T-cell (primary cell): ENCODE measurements at regions not wholly inside any gene's neighbourhood (a gene's known extent, or its start where the extent isn't known, plus 50 kb on each side); places are given as distances from the start of the nearest gene placed in this dataset.

Experiments used
- ATAC-seq, 4 experiments: fragments of 200-7000 bp in 3 of 4; fragments of 150-1000 bp in 1 of 4; cut with Tn5 transposase; replicated peaks in 1 of 4; 1 replicate in 3 of 4; 2 replicates in 1 of 4; pipeline ENCODE4 v1.10.0; 2021; ENCODE audit warnings: moderate library complexity in 3 of 4, mild to moderate bottlenecking in 2 of 4, moderate number of reproducible peaks in 1 of 4
- CTCF ChIA-PET, 2 donors: fragments of 300-600 bp; sonication (Branson Sonifier 250); formaldehyde crosslinking; loops; one replicate each; lab custom pipeline; 2022; ENCODE audit warnings: antibody characterized with exemption in 2 of 2; lab: Charles Lee
- POLR2A ChIA-PET, 2 donors: fragments of 300-600 bp; sonication (Branson Sonifier 250); formaldehyde crosslinking; loops; one replicate each; lab custom pipeline; 2022; ENCODE audit warnings: antibody characterized with exemption in 2 of 2; lab: Charles Lee
- DNase-seq, 35 experiments: peaks; one replicate each; pipeline versions ENCODE4 v3.0.0 to v3.0.0-alpha.2; 2013 to 2023
- H3K27ac ChIP-seq: one replicate; pipeline ENCODE4 v1.5.1; 2013; ENCODE audit warnings: low read length
- H3K27me3 ChIP-seq, 2 experiments: replicated peaks in 1 of 2; 1 replicate in 1 of 2; 2 replicates in 1 of 2; pipeline versions ENCODE4 v1.6.1 to v1.7.0; 2013; ENCODE audit warnings: low read length in 1 of 2, mixed read lengths in 1 of 2; ENCODE audit not compliant: control insufficient read depth in 2 of 2, insufficient read depth in 2 of 2; ENCODE audit errors: extremely low read depth in 1 of 2
- H3K36me3 ChIP-seq, 2 donors: 1 replicate in 1 of 2; 2 replicates in 1 of 2; pipeline versions ENCODE4 v1.6.1 to v1.7.0; 2013; ENCODE audit warnings: low read length in 1 of 2; ENCODE audit not compliant: control insufficient read depth in 2 of 2, insufficient read depth in 1 of 2; ENCODE audit errors: extremely low read depth in 1 of 2
- H3K4me1 ChIP-seq, 2 experiments: 1 replicate in 1 of 2; 2 replicates in 1 of 2; pipeline versions ENCODE4 v1.6.1 to v1.7.0; 2013; ENCODE audit warnings: low read length in 2 of 2, mixed read lengths in 1 of 2; ENCODE audit not compliant: insufficient read depth in 2 of 2, control insufficient read depth in 1 of 2; ENCODE audit errors: extremely low read depth in 1 of 2
- H3K4me3 ChIP-seq, 2 donors: 1 replicate in 1 of 2; 2 replicates in 1 of 2; pipeline versions ENCODE4 v1.5.1 to v1.7.0; 2013; ENCODE audit warnings: mild to moderate bottlenecking in 2 of 2, low read length in 1 of 2, moderate library complexity in 1 of 2; ENCODE audit not compliant: control insufficient read depth in 1 of 2; ENCODE audit errors: extremely low read depth in 1 of 2
- H3K9me3 ChIP-seq: 2 replicates; pipeline ENCODE4 v1.7.0; 2013
- H3K27ac Mint-ChIP-seq, 2 donors: one replicate each; pipeline ENCODE4 v1.8.0; 2020 to 2021; ENCODE audit warnings: mild to moderate bottlenecking in 2 of 2, mixed read lengths in 2 of 2
- H3K27me3 Mint-ChIP-seq, 2 donors: one replicate each; pipeline ENCODE4 v1.8.0; 2021 to 2022; ENCODE audit warnings: mixed read lengths in 2 of 2
- H3K36me3 Mint-ChIP-seq: one replicate; pipeline ENCODE4 v1.8.0; 2021; ENCODE audit warnings: mixed read lengths
- H3K4me1 Mint-ChIP-seq, 3 donors: one replicate each; pipeline ENCODE4 v1.8.0; 2020 to 2022; ENCODE audit warnings: mixed read lengths in 3 of 3, mild to moderate bottlenecking in 1 of 3
- H3K4me3 Mint-ChIP-seq, 3 donors: one replicate each; pipeline ENCODE4 v1.8.0; 2020 to 2022; ENCODE audit warnings: mild to moderate bottlenecking in 3 of 3, mixed read lengths in 3 of 3, moderate library complexity in 3 of 3
- H3K9me3 Mint-ChIP-seq, 3 donors: one replicate each; pipeline ENCODE4 v1.8.0; 2020 to 2022; ENCODE audit warnings: mixed read lengths in 3 of 3
- WGBS: methylation state at CpG from one replicate; pipeline ENCODE4 v1.1.5; 2013; ENCODE audit warnings: missing lambda C conversion rate; ENCODE audit not compliant: insufficient coverage; 5-methylcytosine and 5-hydroxymethylcytosine counted together

DNA sequence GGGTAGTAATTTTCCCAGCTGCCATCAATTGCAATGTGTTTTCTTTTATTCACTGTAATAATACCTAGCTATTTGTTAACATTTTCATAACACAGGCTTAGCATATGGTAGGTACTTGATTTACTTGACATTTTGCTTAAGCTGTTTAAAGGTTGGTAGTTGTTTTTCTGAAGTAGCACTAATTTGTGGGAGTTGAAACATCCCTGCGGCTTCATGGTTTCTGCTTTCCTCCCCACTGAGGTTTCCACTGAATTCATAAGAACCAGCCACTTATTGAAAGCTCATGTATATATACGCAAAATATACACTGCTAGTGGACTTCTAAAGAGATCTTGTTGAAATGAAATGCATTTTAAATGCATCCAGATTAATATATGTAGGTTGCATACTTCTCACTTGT lies 559.9 kb downstream of the TLE4 start:
- Histone ChIP-seq H3K4me1 (no peaks in the 10 kb centered on the region), H3K4me3 (no peak overlapping the region), H3K27me3 (no peaks in the 10 kb centered on the region), H3K27ac (no peak overlapping the region), H3K9me3 (no peaks in the 10 kb centered on the region), H3K36me3 (no peaks in the 10 kb centered on the region)
- Mint-ChIP-seq H3K27me3 (peaks cover 0 to 9% of the 10 kb centered on the region in 2 donors), H3K36me3 (no peaks in the 10 kb centered on the region), H3K4me1 (peaks cover 3 to 6% (median 5%) of the 10 kb centered on the region in 3 donors), H3K27ac (no peak overlapping the region), H3K4me3 (no peak overlapping the region), H3K9me3 (no peaks in the 10 kb centered on the region)
- ATAC-seq, result no peak
- no peak for DNase-seq
- no CpG with 5 or more reads among the region's 2 CpGs for WGBS
- CTCF ChIA-PET, result no interaction called here
- POLR2A ChIA-PET, result no interaction called here

DNA sequence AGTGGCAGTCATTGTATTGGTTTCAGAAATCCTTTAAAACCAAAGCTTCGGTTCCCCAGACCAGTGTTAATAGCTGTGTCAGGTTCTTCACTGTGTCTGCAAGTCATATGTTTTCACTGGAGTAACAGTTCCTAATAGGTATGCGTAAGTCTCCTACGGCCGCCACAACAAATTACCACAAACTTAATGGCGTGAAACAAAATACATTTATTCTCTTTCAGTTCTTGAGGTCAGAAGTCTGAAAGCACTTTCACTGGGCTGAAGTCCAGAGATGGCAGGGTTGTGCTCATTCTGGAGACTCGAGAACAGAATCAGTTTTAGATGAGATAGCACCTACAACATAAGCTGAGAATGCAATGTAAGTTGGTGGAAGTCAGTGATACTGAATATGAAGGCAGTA lies 556.2 kb downstream of the TLE4 start:
- H3K27me3 Mint-ChIP-seq, result peaks cover 0 to 14% of the 10 kb centered on the region in 2 donors
- H3K4me1 Mint-ChIP-seq, result no peaks in the 10 kb centered on the region
- Histone ChIP-seq H3K4me3 (no peak overlapping the region), H3K9me3 (no peaks in the 10 kb centered on the region), H3K36me3 (no peaks in the 10 kb centered on the region), H3K27ac (no peak overlapping the region), H3K4me1 (no peaks in the 10 kb centered on the region), H3K27me3 (no peaks in the 10 kb centered on the region)
- ATAC-seq (no peak), DNase-seq (no peak)
- POLR2A ChIA-PET, result no interaction called here
- CTCF ChIA-PET, result no interaction called here
- no peaks in the 10 kb centered on the region for H3K9me3 Mint-ChIP-seq
- no peak overlapping the region for H3K27ac Mint-ChIP-seq
- WGBS, result 83% methylated on average over 2 of the region's 6 CpGs
- H3K36me3 Mint-ChIP-seq, result no peaks in the 10 kb centered on the region
- H3K4me3 Mint-ChIP-seq, result no peak overlapping the region

DNA sequence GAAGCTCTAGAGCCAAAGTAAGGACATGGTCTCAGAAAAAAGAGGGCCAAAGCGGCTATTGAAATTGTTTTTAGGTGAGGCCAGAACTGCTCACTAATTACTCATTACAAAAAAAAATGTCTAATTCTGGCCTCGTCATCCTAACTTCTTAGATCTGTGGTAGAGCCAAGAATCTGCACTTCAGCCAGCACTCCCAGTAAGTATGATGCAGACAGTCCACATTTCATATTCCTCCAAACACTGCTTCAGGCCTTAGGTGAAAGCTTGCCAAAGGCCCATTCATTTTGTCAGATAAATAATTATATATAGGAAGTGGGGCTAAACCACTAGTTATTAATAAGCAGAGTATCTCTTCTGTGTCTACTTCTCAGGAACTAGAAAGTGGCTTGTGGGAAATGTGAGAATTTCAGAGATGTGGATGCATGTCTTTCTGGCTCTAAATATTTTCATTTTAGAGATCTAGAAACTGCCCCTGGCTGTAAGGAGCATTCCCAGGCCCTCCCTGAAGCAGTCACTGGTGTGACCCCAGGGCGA lies 554.0 kb downstream of the TLE4 start:
- no peaks in the 10 kb centered on the region for H3K4me1 Mint-ChIP-seq
- ATAC-seq (no peak), DNase-seq (no peak)
- H3K4me3 Mint-ChIP-seq, result no peak overlapping the region
- H3K27me3 ChIP-seq, result no peaks in the 10 kb centered on the region
- no peak overlapping the region for H3K4me3 ChIP-seq
- H3K9me3 ChIP-seq, result no peaks in the 10 kb centered on the region
- no peak overlapping the region for H3K27ac ChIP-seq
- peaks cover 0 to 11% of the 10 kb centered on the region in 2 donors for H3K27me3 Mint-ChIP-seq
- H3K27ac Mint-ChIP-seq, result no peak overlapping the region
- H3K4me1 ChIP-seq, result no peaks in the 10 kb centered on the region
- ChIA-PET POLR2A (no interaction called here), CTCF (no interaction called here)
- H3K9me3 Mint-ChIP-seq, result no peaks in the 10 kb centered on the region
- 64% methylated on average over 1 of the region's 3 CpGs for WGBS
- H3K36me3 Mint-ChIP-seq, result no peaks in the 10 kb centered on the region
- no peaks in the 10 kb centered on the region for H3K36me3 ChIP-seq

DNA sequence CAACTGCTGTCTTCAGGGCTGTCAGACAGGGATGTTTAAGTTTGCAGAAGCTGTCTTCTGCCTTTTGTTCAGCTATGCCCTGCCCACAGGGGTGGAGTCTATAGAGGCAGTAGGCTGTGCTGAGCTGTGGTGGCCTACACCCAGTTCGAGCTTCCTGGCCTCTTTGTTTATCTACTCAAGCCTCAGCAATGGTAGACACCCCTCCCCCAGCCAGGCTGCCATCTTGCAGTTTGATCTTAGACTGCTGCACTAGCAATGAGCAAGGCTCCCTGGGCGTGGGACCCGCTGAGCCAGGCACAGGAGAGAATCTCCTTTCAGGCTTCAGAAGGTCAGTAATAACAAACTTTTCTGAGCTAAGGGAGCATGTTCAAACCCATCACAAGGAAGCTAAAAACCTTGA lies 545.3 kb downstream of the TLE4 start:
- no peak for ATAC-seq
- POLR2A ChIA-PET, result no interaction called here
- Histone ChIP-seq H3K36me3 (no peaks in the 10 kb centered on the region), H3K4me1 (no peaks in the 10 kb centered on the region), H3K4me3 (no peak overlapping the region), H3K27me3 (peaks cover 0 to 4% of the 10 kb centered on the region in 2 experiments), H3K9me3 (no peaks in the 10 kb centered on the region), H3K27ac (no peak overlapping the region)
- Mint-ChIP-seq H3K4me3 (no peak overlapping the region), H3K27me3 (peaks cover 0 to 3% of the 10 kb centered on the region in 2 donors), H3K27ac (no peak overlapping the region), H3K36me3 (no peaks in the 10 kb centered on the region), H3K4me1 (no peaks in the 10 kb centered on the region), H3K9me3 (peaks cover 8 to 14% (median 11%) of the 10 kb centered on the region in 3 donors)
- 60% methylated on average over 1 of the region's 3 CpGs for WGBS
- CTCF ChIA-PET, result no interaction called here
- no peak for DNase-seq

DNA sequence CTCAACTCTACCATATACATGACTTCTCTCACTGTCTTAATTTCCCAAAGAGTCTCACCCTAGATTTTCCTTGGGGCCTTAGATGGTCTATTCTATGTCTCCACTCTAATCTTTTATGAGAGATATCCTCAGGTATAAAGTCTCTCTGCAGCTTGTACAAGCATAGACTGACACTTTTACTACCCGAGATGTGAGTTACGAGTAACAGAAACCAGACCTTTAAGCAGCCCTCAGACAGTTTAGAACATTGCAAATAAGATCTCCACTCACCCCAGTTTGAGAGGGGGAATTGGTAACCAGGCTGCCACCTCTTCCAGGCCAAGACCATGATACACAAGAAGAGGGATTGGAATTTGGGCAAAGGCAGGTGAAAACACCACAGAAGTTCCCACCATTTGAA lies 542.5 kb downstream of the TLE4 start:
- ATAC-seq (no peak), DNase-seq (no peak)
- H3K4me3 Mint-ChIP-seq, result no peak overlapping the region
- H3K27me3 Mint-ChIP-seq, result peaks cover 0 to 3% of the 10 kb centered on the region in 2 donors
- H3K4me1 ChIP-seq, result no peaks in the 10 kb centered on the region
- no peak overlapping the region for H3K27ac ChIP-seq
- H3K27ac Mint-ChIP-seq, result no peak overlapping the region
- H3K36me3 ChIP-seq, result no peaks in the 10 kb centered on the region
- no CpG with 5 or more reads among the region's 2 CpGs for WGBS
- peaks cover 0 to 4% of the 10 kb centered on the region in 2 experiments for H3K27me3 ChIP-seq
- H3K36me3 Mint-ChIP-seq, result no peaks in the 10 kb centered on the region
- H3K9me3 ChIP-seq, result no peaks in the 10 kb centered on the region
- POLR2A ChIA-PET, result interaction anchor here in 1 of 2 donors (0.6 kb wide), 1 partner anchor 9 kb away, joined by 8 read pairs; no protein-coding TSS in a partner anchor
- no peak overlapping the region for H3K4me3 ChIP-seq
- CTCF ChIA-PET, result no interaction called here
- H3K4me1 Mint-ChIP-seq, result no peaks in the 10 kb centered on the region
- H3K9me3 Mint-ChIP-seq, result peaks cover 8 to 14% (median 11%) of the 10 kb centered on the region in 3 donors

DNA sequence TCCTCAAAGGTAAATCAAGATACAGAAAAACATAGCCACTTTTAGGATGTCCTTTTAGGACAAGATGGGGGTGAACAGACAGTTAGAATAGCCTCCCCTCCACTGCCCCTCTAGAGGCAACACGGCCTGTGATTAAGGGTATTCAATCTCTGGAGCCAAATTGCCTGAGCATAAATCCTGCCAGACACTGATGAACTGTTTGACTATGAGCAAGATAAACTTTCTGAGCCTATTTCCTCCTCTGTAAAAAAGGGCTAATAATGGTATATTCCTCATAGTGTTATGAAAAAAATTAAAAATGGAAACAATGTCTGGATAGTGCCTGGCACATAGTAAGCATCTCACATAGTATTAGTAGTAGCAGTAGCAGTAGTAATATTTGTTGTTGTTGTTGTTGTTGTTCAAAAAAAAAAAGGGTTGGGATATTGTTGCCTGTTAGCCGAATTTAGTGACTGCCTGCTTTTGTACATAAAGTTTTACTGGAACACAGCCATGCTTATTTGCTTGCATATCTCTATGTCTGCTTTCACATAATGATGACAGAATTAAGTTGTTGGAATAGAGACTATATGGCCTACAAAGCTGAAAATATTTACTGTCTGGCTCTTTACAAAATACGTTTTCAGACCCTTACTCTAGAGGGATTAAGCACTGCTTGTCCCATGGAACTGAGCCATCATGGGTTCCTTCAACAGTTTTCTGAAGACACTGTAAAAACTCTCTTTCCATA lies 536.3 kb downstream of the TLE4 start:
- no peaks in the 10 kb centered on the region for H3K4me1 Mint-ChIP-seq
- ChIA-PET CTCF (no interaction called here), POLR2A (no interaction called here)

More for the DNA sequence above, 536.3 kb downstream of the TLE4 start:
- ATAC-seq (no peak), DNase-seq (no peak)
- H3K27me3 ChIP-seq, result no peaks in the 10 kb centered on the region
- H3K36me3 ChIP-seq, result no peaks in the 10 kb centered on the region
- H3K4me3 Mint-ChIP-seq, result no peak overlapping the region
- no peak overlapping the region for H3K4me3 ChIP-seq
- no peaks in the 10 kb centered on the region for H3K36me3 Mint-ChIP-seq
- no peaks in the 10 kb centered on the region for H3K9me3 ChIP-seq
- H3K9me3 Mint-ChIP-seq, result peaks cover 0 to 3% (median 3%) of the 10 kb centered on the region in 3 donors
- H3K27ac ChIP-seq, result no peak overlapping the region
- no peaks in the 10 kb centered on the region for H3K4me1 ChIP-seq
- no peak overlapping the region for H3K27ac Mint-ChIP-seq
- 45% methylated on average over 1 of the region's 3 CpGs for WGBS
- H3K27me3 Mint-ChIP-seq, result peaks cover 0 to 4% of the 10 kb centered on the region in 2 donors
